Choroid plexus epithelial cell (primary cell): ENCODE measurements at regions not wholly inside any gene's neighbourhood (a gene's known extent, or its start where the extent isn't known, plus 50 kb on each side); places are given as distances from the start of the nearest gene placed in this dataset.

ENCODE experiments used
- DNase-seq: peaks from one replicate; pipeline ENCODE4 v3.0.0-alpha.2; 2010; ENCODE audit warnings: low read depth
- H3K4me3 ChIP-seq: 2 replicates; pipeline ENCODE4 v1.5.1; 2011; ENCODE audit warnings: low read depth, mild to moderate bottlenecking, control low read depth, low read length, moderate library complexity
- TF ChIP-seq, protein P1 (sequence below): conservative IDR thresholded peaks from 2 replicates; pipeline ENCODE4 v1.5.1; 2011; ENCODE audit warnings: low read depth, mild to moderate bottlenecking, control low read depth, inconsistent platforms, low read length, moderate library complexity

DNA sequence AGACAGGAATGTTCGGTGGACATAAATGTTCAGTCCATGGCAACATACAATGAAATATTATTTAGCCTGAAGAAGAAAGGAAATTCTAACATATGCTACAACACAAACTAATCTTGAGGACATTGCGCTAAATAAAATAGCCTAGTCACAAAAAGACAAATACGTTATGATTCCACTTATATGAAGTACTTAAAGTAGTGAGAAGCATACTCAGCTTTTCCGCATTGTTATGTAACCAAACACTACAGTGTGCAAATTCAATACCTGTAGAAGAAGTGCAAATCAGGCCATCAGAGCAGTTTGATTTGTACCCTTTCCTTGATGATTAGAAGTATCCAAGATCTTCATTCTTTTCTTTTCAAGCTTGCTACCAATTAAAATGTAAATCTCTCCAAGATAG is 1023.4 kb upstream of the NR2F2 start:
- TF ChIP-seq, protein P1, sequence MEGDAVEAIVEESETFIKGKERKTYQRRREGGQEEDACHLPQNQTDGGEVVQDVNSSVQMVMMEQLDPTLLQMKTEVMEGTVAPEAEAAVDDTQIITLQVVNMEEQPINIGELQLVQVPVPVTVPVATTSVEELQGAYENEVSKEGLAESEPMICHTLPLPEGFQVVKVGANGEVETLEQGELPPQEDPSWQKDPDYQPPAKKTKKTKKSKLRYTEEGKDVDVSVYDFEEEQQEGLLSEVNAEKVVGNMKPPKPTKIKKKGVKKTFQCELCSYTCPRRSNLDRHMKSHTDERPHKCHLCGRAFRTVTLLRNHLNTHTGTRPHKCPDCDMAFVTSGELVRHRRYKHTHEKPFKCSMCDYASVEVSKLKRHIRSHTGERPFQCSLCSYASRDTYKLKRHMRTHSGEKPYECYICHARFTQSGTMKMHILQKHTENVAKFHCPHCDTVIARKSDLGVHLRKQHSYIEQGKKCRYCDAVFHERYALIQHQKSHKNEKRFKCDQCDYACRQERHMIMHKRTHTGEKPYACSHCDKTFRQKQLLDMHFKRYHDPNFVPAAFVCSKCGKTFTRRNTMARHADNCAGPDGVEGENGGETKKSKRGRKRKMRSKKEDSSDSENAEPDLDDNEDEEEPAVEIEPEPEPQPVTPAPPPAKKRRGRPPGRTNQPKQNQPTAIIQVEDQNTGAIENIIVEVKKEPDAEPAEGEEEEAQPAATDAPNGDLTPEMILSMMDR = no peak
- no peak for DNase-seq
- H3K4me3 ChIP-seq = no peak overlapping the region

DNA sequence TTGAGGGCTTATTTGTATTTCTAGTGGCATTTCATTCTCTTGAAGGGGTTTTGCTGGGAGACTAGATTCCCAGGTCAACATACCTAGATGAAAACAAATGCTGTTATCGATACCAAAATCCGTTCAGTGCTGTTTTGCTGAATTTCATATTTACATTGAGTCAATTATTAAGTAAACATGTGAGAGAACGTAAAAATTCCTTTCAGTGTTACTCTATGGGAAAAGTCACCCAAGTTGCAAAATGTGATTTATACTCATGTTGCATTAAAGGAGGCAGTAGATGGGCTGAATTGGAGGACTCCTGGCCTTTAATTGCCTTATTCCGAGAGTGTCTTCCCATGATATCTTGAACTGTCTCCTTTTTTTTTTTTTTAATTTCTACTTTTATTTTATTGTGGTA is 1011.3 kb upstream of the NR2F2 start:
- DNase-seq = no peak
- TF ChIP-seq, protein P1 = no peak

DNA sequence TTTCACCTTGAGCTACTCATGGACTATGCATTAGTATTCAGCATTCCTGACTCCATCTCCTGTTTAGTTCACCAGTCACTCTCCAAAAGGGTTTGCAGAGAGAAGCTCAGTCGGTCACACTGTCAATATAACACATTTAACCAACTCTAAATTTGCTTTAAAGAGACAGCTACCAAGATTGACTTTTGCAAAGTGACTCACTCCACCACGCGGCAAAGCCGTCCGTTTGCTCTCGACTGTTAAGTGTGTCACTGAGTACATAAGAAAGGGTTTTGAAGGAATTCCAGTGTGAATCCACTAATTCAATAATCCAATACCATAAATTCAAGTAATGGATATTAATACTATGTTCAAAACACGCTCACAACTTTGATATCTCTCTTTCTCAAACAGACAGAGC is 1006.7 kb upstream of the NR2F2 start:
- H3K4me3 ChIP-seq = no peak overlapping the region
- TF ChIP-seq, protein P1 = no peak
- DNase-seq = no peak

More for the DNA sequence above, 1011.3 kb upstream of the NR2F2 start:
- H3K4me3 ChIP-seq = no peak overlapping the region

DNA sequence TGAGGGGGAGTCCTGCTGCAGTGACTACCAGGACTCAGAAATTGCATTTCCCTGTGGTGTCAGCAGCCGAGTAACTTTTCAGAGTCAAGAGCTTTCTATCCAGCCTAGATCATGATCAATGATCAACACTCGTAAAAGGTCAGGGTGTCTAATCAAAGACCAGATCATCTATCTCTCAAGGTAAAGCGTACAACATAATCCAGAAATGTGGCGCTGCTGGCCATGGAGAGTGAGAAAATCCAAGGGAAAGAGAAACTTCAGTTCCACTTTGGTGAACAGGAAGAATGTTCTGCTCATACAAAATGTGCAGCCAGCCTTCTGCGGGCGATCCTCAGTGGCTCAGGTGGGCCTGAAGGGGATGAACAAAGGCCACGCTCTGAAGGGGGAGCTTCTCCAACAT is 1005.8 kb upstream of the NR2F2 start:
- TF ChIP-seq, protein P1 = no peak
- H3K4me3 ChIP-seq = no peak overlapping the region

DNA sequence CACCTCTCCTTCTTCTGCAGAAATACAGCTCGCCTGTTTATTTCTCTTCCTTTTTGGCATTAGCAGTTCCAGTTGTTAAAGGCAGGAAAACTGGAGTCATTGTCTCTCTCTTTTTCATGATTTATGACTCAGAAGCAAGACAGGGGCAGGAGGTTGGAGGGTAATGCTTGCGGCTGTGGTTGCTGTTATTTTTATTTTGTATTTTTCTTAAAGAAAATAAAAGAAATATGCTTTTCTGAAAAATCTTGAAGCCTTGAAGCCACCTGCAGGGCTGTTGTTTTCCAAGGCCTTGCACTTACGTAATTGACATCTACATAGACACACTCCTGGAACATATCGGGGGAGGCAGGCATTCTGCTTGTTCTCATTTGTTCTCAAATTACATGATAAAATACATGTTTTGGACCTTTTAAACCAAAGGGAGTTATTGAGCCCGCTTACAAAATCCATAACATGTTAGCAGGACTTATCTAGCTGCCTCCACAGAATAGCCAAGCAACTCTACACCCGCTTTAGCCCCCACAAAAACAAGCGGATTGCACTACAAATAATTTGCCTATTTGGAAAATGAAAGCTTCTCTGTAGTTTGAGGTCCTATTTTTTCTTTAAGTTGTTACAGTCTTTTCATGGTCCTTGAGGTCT is 1004.6 kb upstream of the NR2F2 start:
- peak; percentile 95 for DNase-seq
- H3K4me3 ChIP-seq = peak overlapping the region; percentile 69
- TF ChIP-seq, protein P1 = peak; percentile 5

More for the DNA sequence above, 1005.8 kb upstream of the NR2F2 start:
- DNase-seq = no peak

DNA sequence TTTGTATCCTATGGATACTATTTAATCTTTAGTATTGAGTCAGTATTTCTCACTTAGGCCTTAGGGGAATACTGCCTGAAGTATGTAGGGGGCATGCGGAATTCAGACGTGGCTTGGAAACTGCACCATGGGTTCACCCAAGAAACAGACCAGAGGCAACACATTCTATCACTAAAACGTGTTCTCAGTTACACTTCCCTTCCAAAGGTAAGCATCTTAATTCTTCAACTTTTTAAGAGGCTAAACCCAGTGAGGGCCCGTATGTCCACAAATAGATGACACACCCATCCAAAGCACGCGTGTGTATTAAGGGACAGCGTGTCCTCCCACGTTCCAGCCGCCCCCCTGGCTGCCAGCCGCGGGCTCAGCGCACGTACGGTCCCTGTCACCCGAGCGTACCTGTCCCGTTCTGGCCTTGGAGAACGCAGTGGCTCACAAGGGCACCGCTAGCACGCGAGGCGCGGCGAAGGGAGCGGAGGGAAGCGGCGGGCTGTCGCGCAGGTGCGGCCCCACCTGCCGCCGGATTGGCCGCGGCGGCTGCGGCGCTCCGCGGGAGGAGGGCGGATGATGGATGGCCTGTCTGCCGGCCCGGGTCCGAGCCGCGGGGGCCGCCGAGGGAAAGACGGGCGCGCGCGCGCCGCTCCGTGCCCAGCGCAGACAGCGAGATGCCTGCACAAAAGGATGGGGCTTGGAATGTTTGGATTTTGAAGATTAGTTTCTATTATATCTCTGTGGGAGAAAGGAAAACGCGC is 1003.9 kb upstream of the NR2F2 start:
- TF ChIP-seq, protein P1 = no peak
- peak overlapping the region; percentile 69 for H3K4me3 ChIP-seq
- DNase-seq = peak; percentile 56

DNA sequence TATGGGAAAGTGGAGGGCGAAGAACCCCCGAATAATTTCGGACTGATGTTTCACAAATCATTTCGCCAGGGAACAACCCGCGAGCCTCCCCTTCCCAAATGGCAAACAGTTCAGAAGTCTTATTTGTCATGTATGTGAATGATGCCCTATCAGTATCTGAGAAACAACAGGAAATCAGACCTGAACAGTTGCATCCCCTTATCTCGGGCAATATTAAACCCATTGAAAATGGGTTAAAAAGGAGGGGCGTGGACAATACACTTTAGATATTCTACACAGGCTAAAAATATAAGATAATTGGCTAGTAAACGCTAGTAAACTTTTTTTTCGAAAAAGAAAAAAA is 1003.3 kb upstream of the NR2F2 start:
- peak; percentile 6 for DNase-seq
- peak overlapping the region; percentile 69 for H3K4me3 ChIP-seq
- TF ChIP-seq, protein P1 = no peak
